K562 (cell line): ENCODE measurements at regions not wholly inside any gene's neighbourhood (a gene's known extent, or its start where the extent isn't known, plus 50 kb on each side); places are given as distances from the start of the nearest gene placed in this dataset.

Source experiments
- ARID3A ChIP-seq: IDR thresholded peaks from 2 replicates; pipeline ENCODE4 v1.6.1; 2012; ENCODE audit warnings: low read depth, low read length, improper control_type of control experiment, borderline replicate concordance
- CBX2 ChIP-seq: fragments of 200-600 bp; sonication (generic); IDR thresholded peaks from one replicate; pipeline ENCODE4 v1.6.1; 2012; ENCODE audit warnings: mild to moderate bottlenecking, low read length, inconsistent platforms; ENCODE audit not compliant: insufficient read depth, poor library complexity, severe bottlenecking
- CSDE1 ChIP-seq, 2 experiments: fragments of 450-650 bp; IDR thresholded peaks; 2 replicates each; pipeline ENCODE4 v1.6.1; 2016; ENCODE audit warnings: mild to moderate bottlenecking in 1 of 2
- FOXA1 ChIP-seq: fragments of 450-650 bp; IDR thresholded peaks from 2 replicates; pipeline ENCODE4 v1.6.1; 2016; ENCODE audit warnings: mild to moderate bottlenecking, borderline replicate concordance
- KDM5B ChIP-seq: fragments of 200-600 bp; sonication (generic); IDR thresholded peaks from 2 replicates; pipeline ENCODE4 v1.6.1; 2012; ENCODE audit warnings: low read depth, mild to moderate bottlenecking, moderate library complexity, low read length, control low read depth, inconsistent platforms; ENCODE audit not compliant: insufficient replicate concordance
- MED1 ChIP-seq: sonication (generic); formaldehyde crosslinking; IDR thresholded peaks from 2 replicates; pipeline ENCODE4 v1.8.1; 2023; ENCODE audit warnings: missing genetic modification reagents, borderline replicate concordance
- MXI1 ChIP-seq: IDR thresholded peaks from 2 replicates; pipeline ENCODE4 v1.6.1; 2011; ENCODE audit warnings: low read depth, mild to moderate bottlenecking, improper control_type of control experiment, low read length
- POLR2A ChIP-seq: fragments of 450-650 bp; conservative IDR thresholded peaks from 2 replicates; pipeline ENCODE4 v1.6.1; 2016
- PREB ChIP-seq: sonication (generic); formaldehyde crosslinking; IDR thresholded peaks from 2 replicates; pipeline ENCODE4 v1.8.1; 2023; ENCODE audit warnings: mild to moderate bottlenecking, missing genetic modification reagents
- SMARCB1 ChIP-seq: IDR thresholded peaks from 2 replicates; pipeline ENCODE4 v1.6.1; 2011; ENCODE audit warnings: improper control_type of control experiment, low read depth; ENCODE audit not compliant: insufficient read length
- ZBTB7A ChIP-seq: IDR thresholded peaks from 2 replicates; pipeline ENCODE4 v1.6.1; 2011; ENCODE audit warnings: low read depth, mild to moderate bottlenecking, low read length, moderate library complexity, borderline replicate concordance; ENCODE audit not compliant: control insufficient read depth
- ZNF561 ChIP-seq: fragments of 450-650 bp; formaldehyde crosslinking; conservative IDR thresholded peaks from 2 replicates; pipeline ENCODE4 v1.4.0; 2020; ENCODE audit warnings: mild to moderate bottlenecking, moderate library complexity

DNA sequence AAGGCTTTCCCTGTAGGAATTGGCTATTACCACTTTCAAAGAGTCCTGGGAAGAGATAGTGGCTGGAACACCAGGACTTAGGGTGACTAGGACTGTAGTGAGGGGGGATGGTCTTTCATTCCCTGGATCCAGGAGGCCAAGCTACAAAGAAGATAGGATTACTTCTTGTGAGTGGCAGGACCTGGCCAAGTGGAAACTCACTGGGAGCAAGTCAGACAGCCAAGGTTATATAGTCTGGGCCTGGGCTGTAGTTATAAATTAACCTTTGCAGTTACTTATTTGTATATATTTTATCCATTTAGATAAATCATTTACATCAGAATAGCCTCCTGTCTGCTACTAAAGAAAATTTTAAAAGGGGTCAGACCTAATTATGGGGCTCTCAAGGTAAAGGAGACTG, 124.3 kb downstream of the TLR4 start:
- no peak for TF ChIP-seq PREB
- no peak for TF ChIP-seq ZNF561 (CRISPR knock-in tag)
- no peak for TF ChIP-seq KDM5B
- TF ChIP-seq MED1 (CRISPR knock-in tag): no peak
- no peak for TF ChIP-seq CBX2
- no peak for TF ChIP-seq ZBTB7A
- no peak for TF ChIP-seq FOXA1
- no peak for TF ChIP-seq SMARCB1
- TF ChIP-seq POLR2A: no peak
- TF ChIP-seq ARID3A: no peak
- no peak for TF ChIP-seq CSDE1 (IDR thresholded peaks at IDR 0.05)
- no peak for TF ChIP-seq MXI1
